Liver (tissue), 3 donors: ENCODE measurements at regions not wholly inside any gene's neighbourhood (a gene's known extent, or its start where the extent isn't known, plus 50 kb on each side); places are given as distances from the start of the nearest gene placed in this dataset.

ENCODE experiments used
- CTCF ChIP-seq: fragments of 150-350 bp; IDR thresholded peaks from 2 replicates; pipeline ENCODE4 v1.5.1; 2017; ENCODE audit warnings: improper control_type of control experiment, low read depth, low read length; ENCODE audit not compliant: missing input control
- GABPA ChIP-seq, 2 donors: IDR thresholded peaks in 1 of 2; conservative IDR thresholded peaks in 1 of 2; 2 replicates each; pipeline ENCODE4 v1.6.1; 2016; ENCODE audit warnings: antibody characterized with exemption in 2 of 2, mild to moderate bottlenecking in 1 of 2, moderate library complexity in 1 of 2
- donor health status: healthy.
- donor health status: healthy.

DNA sequence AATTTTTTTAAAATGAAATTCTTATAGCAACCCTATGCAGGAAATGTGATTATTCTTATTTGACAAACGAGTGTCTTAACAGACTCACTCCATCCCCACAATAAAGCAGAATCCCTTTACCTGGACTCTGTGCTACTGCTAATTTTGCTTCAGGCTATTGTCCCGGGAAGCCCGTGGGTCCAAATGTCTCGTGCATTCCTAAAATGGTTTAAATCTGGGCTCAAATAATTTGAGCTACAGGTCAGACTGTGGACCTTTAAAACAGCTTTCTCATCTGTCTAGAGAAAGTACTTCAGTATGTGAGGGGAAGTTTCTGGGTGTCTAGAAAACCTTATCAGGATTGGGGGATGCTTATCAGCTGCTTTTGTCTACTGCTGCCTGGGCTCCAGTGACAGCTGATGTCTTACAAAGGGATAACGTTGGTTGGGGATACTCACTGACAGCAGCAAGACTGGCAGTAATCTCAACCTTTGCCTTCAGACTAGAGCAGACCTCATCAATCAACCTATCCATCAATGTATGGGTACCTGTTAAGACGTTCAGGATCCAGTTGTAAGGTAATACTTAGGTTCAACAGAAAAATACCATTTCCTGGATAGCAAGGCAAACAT lies 197.9 kb upstream of the CDH11 start:
- TF ChIP-seq GABPA (IDR thresholded peaks at IDR 0.05 in 1 of 2, conservative IDR thresholded peaks at IDR 0.05 in 1 of 2) = no peak
- no peak for TF ChIP-seq CTCF
